NCI-H226 (cell line): ENCODE measurements at regions not wholly inside any gene's neighbourhood (a gene's known extent, or its start where the extent isn't known, plus 50 kb on each side); places are given as distances from the start of the nearest gene placed in this dataset.

Experiments used
- DNase-seq: peaks from one replicate; pipeline ENCODE4 v3.0.0-alpha.2; 2015

DNA sequence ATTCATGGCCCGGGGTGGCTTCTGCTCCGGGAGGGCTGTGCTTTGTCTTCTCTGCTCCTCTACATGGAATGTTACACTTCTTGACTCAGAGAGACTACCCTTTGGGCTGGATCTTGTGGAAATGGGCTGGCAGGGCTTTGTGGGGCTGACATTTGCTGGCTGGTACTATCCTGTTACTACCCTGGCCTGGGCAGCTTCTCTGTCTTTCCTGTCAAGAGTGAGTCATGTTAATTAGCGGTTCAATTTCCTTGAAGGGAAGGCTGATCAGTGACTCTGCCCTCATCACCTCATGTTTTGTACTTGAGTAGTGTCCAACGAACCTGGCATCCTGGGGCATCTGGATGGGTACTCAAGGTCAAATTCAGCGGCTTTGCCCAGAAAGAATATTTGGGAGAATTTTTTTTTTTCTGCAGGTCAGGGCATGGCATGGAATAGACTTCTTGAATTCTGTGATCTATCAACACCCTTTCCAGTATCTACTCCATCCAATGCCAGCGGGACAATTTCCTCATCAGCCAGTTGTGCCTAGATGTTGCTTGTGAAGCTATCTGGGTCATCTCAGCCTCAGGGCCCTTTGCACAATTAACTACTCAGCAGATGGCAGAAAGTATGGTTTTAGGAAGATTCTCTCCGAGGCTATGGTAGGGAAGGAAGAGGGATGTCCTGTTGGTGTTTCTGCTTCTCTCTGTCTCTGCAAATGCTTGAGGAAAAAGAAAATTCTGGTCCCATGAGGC lies 140.5 kb upstream of the PLET1 start:
- DNase-seq = no peak

DNA sequence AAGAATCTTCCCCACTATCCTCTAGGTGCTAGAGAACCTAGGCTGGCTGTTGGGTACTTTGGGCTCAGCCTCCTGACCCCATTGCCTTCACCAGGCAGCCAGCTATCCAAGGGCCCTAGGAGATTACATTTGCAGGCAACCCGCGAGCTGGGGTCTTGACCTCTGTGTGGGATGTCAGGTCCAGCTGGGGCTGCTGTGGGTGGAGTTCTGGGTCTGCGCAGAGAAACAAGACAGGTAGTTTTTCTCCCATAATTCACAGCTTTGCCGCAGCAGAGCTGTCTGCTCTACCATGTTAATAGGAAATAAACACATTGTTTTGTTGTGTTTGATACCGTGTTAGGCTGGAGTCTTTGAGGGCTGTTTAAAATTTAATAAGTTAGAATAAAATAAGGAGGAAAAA lies 142.8 kb upstream of the PLET1 start:
- DNase-seq = no peak

DNA sequence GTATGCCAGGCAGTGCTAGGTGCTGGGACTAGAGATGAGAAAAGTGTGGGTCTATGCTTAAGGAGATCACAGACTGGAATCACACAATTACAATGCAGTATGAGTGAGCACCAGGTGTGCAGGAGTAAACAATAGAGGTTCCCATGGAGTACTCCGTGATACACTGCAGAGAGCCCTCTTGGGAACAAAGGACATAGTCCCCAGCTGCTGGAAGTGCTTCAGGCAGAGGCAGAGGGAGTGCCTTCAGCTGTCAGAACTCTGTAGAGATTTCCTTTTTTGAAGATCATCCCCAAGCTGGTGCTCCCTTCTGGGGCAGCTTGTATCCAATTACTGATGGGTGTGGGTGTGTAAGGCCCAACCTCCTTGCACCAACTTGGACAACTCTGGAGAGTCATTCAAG lies 143.5 kb upstream of the PLET1 start:
- DNase-seq = no peak

GRCh38 chr11:112408517-112408916 lies 147.9 kb upstream of the PLET1 start:
- no peak for DNase-seq

DNA sequence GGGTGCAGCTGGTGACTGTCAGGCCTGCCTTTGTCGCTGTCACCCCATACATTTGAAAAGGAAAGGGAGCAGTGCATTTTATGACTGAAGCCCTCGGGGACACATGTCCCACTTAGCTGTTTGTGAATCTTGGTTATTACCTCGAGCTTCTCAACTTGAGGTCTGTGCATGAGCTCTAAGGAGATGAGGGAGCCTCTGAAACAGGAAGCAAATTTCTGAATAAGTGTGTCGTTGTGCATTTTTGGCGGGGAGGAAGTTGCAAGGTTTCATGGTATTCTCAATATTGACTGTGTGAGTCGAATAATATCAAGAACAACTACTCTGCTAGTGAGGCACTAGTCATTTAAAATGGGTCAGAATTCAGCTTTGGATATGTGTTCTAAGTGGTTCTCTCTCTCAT lies 149.7 kb upstream of the PLET1 start:
- DNase-seq = no peak

DNA sequence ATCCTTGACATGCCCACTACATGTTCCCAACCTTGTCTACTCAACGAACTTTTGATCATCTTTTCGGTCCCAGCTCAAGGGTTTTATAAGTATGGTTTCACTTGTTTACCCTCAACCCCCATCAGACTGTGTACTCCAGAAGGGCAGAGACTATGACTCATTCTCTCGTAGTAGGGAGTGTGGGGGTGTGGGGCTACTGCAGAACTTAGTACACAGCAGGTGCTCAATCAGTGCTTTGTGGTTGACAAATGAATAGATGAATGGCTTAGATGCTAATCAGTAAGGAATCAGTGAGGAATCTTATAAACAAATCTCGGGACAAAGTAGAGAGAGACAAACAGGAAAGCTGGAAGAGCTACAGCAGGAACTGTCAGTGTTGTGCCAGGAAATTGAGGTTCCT lies 151.7 kb upstream of the PLET1 start:
- no peak for DNase-seq

DNA sequence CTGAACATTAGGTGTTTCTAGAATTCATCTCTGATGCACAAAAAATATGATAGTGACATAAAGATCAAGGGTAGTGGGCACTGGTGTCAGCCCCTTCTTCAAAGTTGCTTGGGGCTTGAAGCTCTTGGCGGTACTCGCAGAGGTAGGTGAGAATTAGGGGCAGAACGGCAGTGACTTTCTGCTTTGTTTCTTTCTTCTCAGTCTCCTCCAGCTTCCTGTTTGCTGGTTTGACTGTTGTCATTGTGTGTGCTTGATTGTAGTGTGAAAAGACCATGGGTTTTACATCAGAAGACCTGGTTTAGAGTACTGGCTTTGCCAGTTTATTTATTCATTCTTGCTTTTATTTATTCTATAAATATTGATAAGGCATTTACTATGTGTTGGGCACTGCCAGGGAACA lies 156.7 kb upstream of the PLET1 start:
- DNase-seq = no peak

GRCh38 chr11:112418438-112418837 lies 157.8 kb upstream of the PLET1 start:
- DNase-seq = no peak

DNA sequence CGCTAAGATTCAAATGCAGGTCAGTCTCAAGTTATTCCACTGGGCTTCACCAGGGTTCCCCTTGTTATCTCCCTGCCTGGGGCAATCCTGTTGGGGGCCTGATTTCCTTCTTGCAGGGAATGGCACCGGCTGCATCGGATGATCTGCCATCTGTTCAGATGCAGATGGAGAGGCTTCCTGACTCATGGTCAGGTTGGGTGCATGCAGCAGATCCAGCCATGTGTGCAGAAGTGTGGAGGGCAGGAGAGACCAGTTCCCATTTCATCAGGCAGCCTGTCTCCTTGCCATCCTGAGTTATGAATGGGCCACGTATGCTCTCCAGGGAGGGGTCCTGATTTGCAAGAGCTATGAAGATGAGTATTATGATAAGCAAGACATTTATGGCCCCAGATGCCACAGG lies 161.2 kb upstream of the PLET1 start:
- DNase-seq = no peak

- DNase-seq = no peak
These were observed 164.5 kb upstream of the PLET1 start for GRCh38 chr11:112425121-112425520.

DNA sequence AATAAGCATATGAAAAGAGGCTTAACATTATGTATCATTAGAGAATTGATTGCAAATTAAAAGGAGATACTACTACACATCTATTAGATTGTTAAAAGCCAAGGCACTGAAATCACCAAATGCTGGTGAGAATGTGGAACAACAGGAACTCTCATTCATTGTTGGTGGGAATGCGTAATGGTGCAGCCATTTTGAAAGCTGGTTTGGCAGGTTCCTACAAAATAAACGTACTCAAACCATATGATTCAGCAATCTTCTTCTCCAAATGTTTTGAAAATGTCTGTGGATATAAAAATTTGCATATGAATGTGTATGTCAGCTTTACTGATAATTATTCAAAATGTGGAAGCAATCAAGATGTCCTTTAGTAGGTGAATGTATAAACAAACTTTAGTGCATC lies 176.4 kb upstream of the PLET1 start:
- no peak for DNase-seq

- DNase-seq = no peak
These were observed 179.0 kb upstream of the PLET1 start for GRCh38 chr11:112439614-112440013.

DNA sequence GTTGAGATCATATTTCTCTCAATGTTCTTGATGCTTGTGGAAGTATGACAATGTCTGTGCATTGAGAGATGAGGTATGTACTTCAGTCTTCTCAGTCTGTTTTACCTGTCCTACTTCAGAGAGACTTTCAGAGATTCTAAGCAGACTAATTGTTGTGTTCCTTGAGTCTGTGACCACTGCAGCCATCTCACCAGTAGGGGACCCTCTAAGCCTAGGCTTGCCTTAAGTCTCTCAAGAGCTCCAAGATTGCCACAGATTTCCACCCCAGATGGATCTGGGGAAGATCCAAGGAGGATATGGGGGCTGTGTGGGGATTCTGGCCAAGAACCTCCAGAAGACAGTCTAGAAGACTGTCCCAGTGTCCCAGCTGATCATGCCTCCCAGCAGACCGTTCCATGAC lies 179.9 kb upstream of the PLET1 start:
- DNase-seq = no peak

DNA sequence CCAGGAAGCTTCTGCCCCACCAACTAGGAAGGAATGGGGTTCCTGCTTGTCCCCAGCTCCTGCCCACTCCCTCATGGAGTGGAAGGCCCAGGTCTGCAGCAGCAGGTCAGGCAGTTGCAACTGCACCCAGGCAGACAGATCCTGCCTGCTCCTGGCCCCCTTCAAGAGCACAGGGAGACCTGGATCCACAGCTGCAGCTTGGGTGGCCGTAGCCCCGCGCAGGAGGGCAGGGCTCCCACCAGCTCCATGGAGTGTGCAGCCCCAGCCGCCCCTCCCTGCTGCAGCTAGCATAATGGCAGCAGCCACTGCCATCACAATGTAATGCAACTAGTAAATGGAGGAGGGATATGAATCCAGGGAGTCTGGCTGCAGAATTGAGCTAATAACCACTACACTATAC lies 187.5 kb upstream of the PLET1 start:
- no peak for DNase-seq

DNA sequence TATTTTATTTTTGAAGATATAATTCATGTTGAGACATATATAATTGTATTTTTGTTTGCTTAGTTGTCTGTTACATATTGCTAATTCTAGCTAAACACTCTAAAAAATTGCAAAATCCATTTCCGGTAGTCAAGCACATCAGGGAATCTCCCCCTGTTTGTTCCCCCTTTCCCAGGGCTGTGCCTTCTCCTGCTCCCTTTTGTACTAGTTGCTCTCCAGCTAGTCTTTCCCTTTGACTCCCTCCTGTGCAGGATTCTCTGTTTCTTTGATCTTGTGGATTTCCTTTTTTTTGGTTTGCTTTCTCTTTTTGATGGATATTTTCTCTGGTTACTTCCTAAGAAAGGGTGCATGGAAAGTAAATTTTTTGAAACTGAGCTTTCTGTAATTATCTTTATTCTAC lies 188.1 kb upstream of the PLET1 start:
- DNase-seq = no peak

DNA sequence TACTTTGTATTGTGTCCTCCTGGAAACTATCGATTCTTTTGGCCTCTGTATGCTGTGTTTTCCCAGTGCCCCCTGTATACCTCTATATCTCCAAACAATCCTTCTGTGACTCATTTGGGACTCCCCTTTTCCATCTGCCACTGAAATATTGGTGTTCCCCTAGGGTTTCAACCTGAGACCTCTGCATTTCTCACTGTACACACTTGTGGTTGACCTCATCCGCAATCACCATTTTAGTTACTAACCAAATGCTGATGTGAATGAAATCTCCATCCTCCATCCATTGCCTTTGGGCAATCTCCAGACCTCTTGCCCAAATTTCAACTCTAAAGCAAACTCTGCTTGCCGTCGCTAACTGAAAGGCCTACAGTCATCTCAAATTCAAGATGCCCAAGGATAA lies 190.6 kb upstream of the PLET1 start:
- no peak for DNase-seq

DNA sequence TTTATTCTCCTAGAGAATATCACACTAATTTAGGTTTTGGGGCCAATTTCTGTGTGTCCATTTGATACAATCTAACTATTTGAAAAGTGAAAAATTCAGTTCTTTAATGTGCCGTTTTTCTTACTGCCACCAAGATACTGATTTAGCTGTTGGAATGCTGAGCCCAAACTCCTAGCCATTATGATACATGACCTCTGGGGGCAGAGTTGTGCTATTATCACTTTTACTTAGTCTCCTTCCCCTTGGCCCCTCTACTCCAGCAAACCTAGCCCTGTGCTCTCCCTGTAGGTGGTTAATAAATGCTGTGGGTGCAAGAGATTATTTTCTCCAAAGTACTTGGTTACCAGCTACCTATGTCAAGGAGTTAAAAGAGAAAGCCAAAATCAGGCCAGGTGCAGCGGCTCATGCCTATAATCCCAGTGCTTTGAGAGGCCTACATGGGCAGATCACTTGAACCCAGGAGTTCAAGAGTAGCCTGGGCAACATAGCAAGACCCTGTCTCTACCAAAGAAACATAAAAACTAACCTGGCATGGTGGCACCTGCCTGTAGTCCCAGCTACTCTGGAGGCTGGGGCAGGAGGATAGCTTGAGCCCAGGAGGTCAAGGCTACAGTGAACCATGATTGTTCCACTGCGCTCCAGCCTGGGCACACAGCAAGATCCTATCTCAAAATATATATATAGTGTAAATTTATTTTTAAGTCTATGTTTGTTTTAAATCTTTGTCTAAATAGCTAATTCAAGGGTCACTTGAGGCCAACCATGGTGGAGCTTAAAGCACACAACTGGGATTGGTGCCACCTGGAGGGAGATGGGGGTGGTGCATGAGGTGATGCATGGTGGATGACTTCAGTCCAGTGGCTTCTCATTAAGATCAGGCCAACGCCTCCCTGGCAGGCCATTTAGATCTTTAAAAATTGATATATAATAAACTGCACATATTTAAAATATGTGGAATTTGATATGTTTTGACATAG lies 193.2 kb upstream of the PLET1 start:
- DNase-seq = no peak

DNA sequence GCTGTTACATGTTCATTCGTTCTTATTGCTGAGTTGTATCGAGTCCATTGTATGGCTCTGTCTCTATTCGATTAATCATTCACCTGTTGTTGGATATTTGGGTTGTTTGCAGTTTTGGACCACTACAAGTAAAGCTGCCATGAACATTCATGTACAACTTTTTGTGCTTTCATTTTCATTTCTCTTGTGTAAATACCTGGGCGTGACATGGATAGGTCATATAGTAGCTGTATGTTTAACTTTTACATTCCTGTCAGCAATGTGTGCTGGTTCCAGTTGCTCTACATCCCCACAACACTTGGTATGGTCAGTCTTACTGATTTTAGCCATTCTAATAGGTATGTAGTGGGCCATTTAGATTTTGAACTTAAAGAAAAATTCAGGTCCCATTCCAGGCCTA lies 194.2 kb upstream of the PLET1 start:
- no peak for DNase-seq

- DNase-seq = no peak
These were observed 195.1 kb upstream of the PLET1 start for GRCh38 chr11:112455791-112456190.

DNA sequence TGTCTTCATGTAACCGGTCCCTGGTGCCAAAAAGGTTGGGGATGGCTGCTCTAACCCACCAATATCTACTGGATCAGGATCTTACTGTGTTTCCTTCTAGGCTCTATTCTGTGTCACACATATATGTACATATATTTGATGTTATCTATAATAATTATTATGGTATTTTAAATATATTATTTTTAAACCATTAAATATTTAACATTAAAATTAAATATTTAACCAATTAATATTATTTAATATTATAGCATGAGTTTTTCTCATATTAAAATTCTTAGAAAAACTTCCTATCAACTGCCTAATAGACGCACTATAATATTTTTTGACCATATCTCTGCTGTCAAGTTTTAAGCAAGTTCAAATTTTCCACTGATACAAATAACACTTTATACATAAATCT lies 196.9 kb upstream of the PLET1 start:
- no peak for DNase-seq

DNA sequence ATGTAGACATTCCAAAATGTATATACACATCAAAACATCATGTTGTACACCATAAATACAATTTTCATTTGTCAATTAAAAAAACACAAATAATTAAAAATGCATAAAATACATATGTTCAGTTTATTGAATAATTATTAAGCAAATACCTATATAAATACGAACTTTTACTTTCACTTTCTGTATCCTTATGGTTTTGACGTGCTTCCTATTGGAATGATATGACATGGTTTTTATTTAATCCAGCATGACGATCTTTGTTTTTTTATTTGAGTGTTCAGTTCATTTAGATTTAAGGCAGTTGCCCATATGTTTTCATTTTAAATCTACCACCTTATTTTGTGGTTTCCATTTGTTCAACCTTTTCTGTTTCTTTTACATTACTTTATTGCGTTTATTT lies 198.3 kb upstream of the PLET1 start:
- no peak for DNase-seq

DNA sequence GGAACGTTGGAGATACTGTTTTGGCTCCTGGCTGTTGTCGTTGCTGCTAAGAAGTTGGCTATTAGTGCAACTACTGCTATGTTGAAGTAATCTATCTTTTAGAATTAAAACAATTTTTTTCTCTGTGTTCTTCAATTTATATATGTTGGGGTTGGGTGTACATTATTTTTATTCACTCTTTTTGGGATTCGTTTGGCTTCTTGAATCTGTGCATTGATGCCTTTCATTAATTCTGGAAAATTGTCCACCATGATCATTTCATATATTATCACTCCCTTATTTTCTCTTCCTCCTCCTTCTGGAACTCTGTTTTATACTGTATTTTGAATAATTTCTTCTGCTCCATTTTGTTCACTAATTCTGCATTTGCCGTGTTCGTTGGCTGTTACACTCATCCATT lies 199.5 kb upstream of the PLET1 start:
- no peak for DNase-seq

GRCh38 chr11:112464949-112465348 lies 204.3 kb upstream of the PLET1 start:
- no peak for DNase-seq

DNA sequence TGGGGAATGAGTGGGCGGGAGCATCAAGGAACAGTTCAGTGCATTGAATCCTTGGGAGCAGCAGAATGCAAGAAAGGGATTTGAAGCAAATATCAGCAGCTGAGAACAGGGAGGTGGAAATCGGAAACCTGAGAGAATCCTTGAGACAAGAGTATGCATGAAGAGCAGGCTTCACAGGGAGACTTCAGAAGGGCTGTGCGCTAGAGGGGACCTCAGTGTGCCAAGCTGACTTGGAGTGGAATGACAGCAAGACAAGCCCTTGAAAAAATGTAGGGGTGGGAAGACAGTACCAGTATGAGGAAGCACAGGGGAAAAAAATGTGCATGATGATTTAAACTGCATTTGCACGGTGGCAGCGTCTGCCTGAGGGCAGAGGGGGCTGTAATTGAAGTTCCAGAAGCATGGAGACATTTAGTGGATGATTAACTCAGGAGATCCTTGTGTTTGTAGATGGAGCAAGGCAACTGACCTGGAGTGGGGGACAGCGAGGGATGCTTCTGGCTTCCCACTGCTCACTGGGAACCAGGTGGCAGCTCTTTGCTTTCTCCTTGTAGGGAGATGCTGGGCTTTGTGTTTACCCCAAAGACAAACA lies 204.9 kb upstream of the PLET1 start:
- no peak for DNase-seq
